GM23338 (cell line): ENCODE measurements at regions not wholly inside any gene's neighbourhood (a gene's known extent, or its start where the extent isn't known, plus 50 kb on each side); places are given as distances from the start of the nearest gene placed in this dataset.
A peak's percentile ranks its signal among the peaks of the same experiment; 100 is the strongest.

Experiments
- ATAC-seq: fragments of 200-7000 bp; cut with Tn5 transposase; 3 replicates; pipeline ENCODE4 v1.9.1; 2020
- DNase-seq: peaks from one replicate; pipeline ENCODE4 v3.0.0-alpha.2; 2015; ENCODE audit warnings: low spot score
- H2AFZ ChIP-seq: fragments of 200-600 bp; sonication (generic); 2 replicates; pipeline ENCODE4 v1.8.0; 2016; ENCODE audit warnings: antibody characterized with exemption, mild to moderate bottlenecking, moderate library complexity
- H3F3A ChIP-seq: fragments of 200-600 bp; sonication (generic); replicated peaks from 2 replicates; pipeline ENCODE4 v1.8.0; 2017; ENCODE audit warnings: antibody characterized with exemption, mixed run types, low read depth
- H3K27ac ChIP-seq: fragments of 200-600 bp; sonication (generic); 2 replicates; pipeline ENCODE4 v1.6.1; 2016; ENCODE audit warnings: low read depth
- H3K27me3 ChIP-seq: fragments of 200-600 bp; sonication (generic); 2 replicates; pipeline ENCODE4 v1.8.0; 2016; ENCODE audit warnings: mild to moderate bottlenecking, mixed run types, moderate library complexity; ENCODE audit not compliant: insufficient read depth
- H3K36me3 ChIP-seq: fragments of 200-600 bp; sonication (generic); 2 replicates; pipeline ENCODE4 v1.8.0; 2016; ENCODE audit warnings: mild to moderate bottlenecking; ENCODE audit not compliant: insufficient read depth
- H3K4me1 ChIP-seq: fragments of 200-600 bp; sonication (generic); 2 replicates; pipeline ENCODE4 v1.8.0; 2016; ENCODE audit warnings: mild to moderate bottlenecking, moderate library complexity; ENCODE audit not compliant: insufficient read depth
- H3K4me2 ChIP-seq: fragments of 200-600 bp; sonication (generic); 2 replicates; pipeline ENCODE4 v1.7.1; 2017; ENCODE audit warnings: mixed run types
- H3K4me3 ChIP-seq: fragments of 200-600 bp; sonication (generic); 2 replicates; pipeline ENCODE4 v1.6.1; 2016; ENCODE audit warnings: mixed run types
- H3K79me2 ChIP-seq: fragments of 200-600 bp; sonication (generic); replicated peaks from 2 replicates; pipeline ENCODE4 v1.8.0; 2017; ENCODE audit warnings: mild to moderate bottlenecking; ENCODE audit not compliant: insufficient read depth
- H3K9me2 ChIP-seq: fragments of 200-600 bp; sonication (generic); 2 replicates; pipeline ENCODE4 v1.8.0; 2017; ENCODE audit not compliant: insufficient read depth
- H4K20me1 ChIP-seq: fragments of 200-600 bp; sonication (generic); replicated peaks from 2 replicates; pipeline ENCODE4 v1.8.0; 2017; ENCODE audit warnings: mild to moderate bottlenecking; ENCODE audit not compliant: insufficient read depth
- H3K27ac Mint-ChIP-seq: 2 replicates; pipeline ENCODE4 v1.8.0; 2020; ENCODE audit warnings: inconsistent platforms, mild to moderate bottlenecking, moderate library complexity, mixed read lengths
- H3K27me3 Mint-ChIP-seq: 3 replicates; pipeline ENCODE4 v1.8.0; 2022; ENCODE audit warnings: low read depth, mild to moderate bottlenecking, moderate library complexity, mixed read lengths, inconsistent platforms; ENCODE audit not compliant: insufficient read depth, poor library complexity
- H3K36me3 Mint-ChIP-seq: 3 replicates; pipeline ENCODE4 v1.8.0; 2021; ENCODE audit warnings: low read depth, mild to moderate bottlenecking, inconsistent platforms, moderate library complexity, mixed read lengths
- H3K4me1 Mint-ChIP-seq: 3 replicates; pipeline ENCODE4 v1.8.0; 2020; ENCODE audit warnings: mild to moderate bottlenecking, inconsistent platforms, mixed read lengths
- H3K4me3 Mint-ChIP-seq: 3 replicates; pipeline ENCODE4 v1.8.0; 2021; ENCODE audit warnings: moderate library complexity, mild to moderate bottlenecking, inconsistent platforms, mixed read lengths
- H3K9me3 Mint-ChIP-seq: 3 replicates; pipeline ENCODE4 v1.8.0; 2020; ENCODE audit warnings: moderate library complexity, mild to moderate bottlenecking, inconsistent platforms, mixed read lengths
- EZH2phosphoT487 ChIP-seq: fragments of 200-600 bp; sonication (generic); IDR thresholded peaks from one replicate; pipeline ENCODE4 v1.8.1; 2018; ENCODE audit warnings: antibody characterized with exemption; ENCODE audit not compliant: unreplicated experiment
- JUNB ChIP-seq: IDR thresholded peaks from one replicate; pipeline ENCODE4 v1.6.1; 2016; ENCODE audit warnings: antibody characterized with exemption; ENCODE audit not compliant: unreplicated experiment
- NANOG ChIP-seq: IDR thresholded peaks from 2 replicates; pipeline ENCODE4 v1.6.1; 2016; ENCODE audit warnings: antibody characterized with exemption, borderline replicate concordance
- POLR2AphosphoS5 ChIP-seq: IDR thresholded peaks from 2 replicates; pipeline ENCODE4 v1.6.1; 2016; ENCODE audit warnings: antibody characterized with exemption, low read depth
- STAT1 ChIP-seq: IDR thresholded peaks from one replicate; pipeline ENCODE4 v1.6.1; 2016; ENCODE audit warnings: antibody characterized with exemption; ENCODE audit not compliant: unreplicated experiment
- ZNF114 ChIP-seq: fragments of 250-450 bp; sonication (Bioruptor Pico); IDR thresholded peaks from 2 replicates; pipeline ENCODE4 v1.5.0; 2020; ENCODE audit warnings: mild to moderate bottlenecking, moderate library complexity
- ZNF331 ChIP-seq: fragments of 250-450 bp; sonication (Bioruptor Pico); IDR thresholded peaks from 2 replicates; pipeline ENCODE4 v1.5.0; 2020; ENCODE audit warnings: low read depth, mild to moderate bottlenecking, moderate library complexity
- ZNF462 ChIP-seq: fragments of 250-450 bp; sonication (Bioruptor Pico); IDR thresholded peaks from 2 replicates; pipeline ENCODE4 v1.5.0; 2020; ENCODE audit warnings: mild to moderate bottlenecking, moderate library complexity
- TF ChIP-seq, protein P1 (sequence below): IDR thresholded peaks from 2 replicates; pipeline ENCODE4 v1.6.1; 2016; ENCODE audit warnings: antibody characterized with exemption

DNA sequence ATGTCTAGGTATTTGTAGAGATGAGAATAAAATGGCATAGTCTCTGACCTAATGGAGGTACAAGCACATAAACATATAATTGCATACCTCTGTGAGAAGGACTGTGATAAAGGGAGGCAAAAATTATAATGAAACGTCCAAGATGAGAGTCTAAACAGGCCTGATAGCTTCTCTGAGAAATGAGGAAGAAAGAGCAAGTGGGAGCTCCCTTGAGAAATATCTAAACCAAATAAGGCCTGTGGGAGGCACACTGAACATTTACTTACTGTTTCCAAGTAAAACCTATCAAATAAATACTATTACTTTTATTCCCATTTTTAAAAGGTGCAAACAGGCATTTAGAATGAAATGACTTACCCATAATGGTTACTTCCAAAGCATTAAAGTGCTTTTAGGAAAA lies 125.6 kb upstream of the PAPPA start:
- DNase-seq (no peak), ATAC-seq (no peak)
- H3K27ac ChIP-seq, result no peak overlapping the region
- H3K9me2 ChIP-seq, result no peaks in the 10 kb centered on the region
- Mint-ChIP-seq H3K4me1 (peaks cover 3% of the 10 kb centered on the region; the same call in 2 of the 3 replicates), H3K27ac (peak overlapping the region; percentile 53; the same call in 1 of the 2 replicates), H3K4me3 (no peak overlapping the region), H3K36me3 (no peaks in the 10 kb centered on the region; the same call in 2 of the 3 replicates), H3K27me3 (no peaks in the 10 kb centered on the region), H3K9me3 (peaks cover 9% of the 10 kb centered on the region; the same call in 2 of the 3 replicates)
- no peaks in the 10 kb centered on the region for H3K36me3 ChIP-seq
- no peaks in the 10 kb centered on the region for H3K4me1 ChIP-seq
- H3K27me3 ChIP-seq, result no peaks in the 10 kb centered on the region
- H3K4me3 ChIP-seq, result no peak overlapping the region
- TF ChIP-seq NANOG, result no peak
- H3F3A ChIP-seq, result no peaks in the 10 kb centered on the region
- no peak overlapping the region for H3K4me2 ChIP-seq
- H4K20me1 ChIP-seq, result no peaks in the 10 kb centered on the region
- H2AFZ ChIP-seq, result no peak overlapping the region
- no peaks in the 10 kb centered on the region for H3K79me2 ChIP-seq

DNA sequence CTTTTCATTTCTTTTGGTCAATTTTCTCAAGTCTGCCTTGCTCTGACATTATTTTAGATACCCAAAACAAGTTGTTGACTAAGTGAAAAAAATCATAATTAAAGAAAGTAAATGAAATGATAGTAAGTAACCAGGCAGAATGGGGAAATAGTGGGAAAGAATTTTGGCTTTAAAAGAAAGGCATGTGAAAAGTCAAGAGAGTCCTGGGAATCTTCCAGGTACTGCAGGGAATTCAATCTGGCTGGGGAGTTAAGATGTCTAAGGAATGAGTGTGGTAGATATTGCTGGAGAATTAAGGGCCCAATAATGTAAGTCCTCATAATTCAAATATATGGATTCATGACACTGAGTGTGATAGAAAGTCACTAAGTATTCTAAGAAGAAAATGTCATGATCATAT lies 123.1 kb upstream of the PAPPA start:
- Histone ChIP-seq H3K4me1 (no peaks in the 10 kb centered on the region), H3K9me2 (no peaks in the 10 kb centered on the region), H3K27ac (no peak overlapping the region), H4K20me1 (no peaks in the 10 kb centered on the region), H3K27me3 (no peaks in the 10 kb centered on the region), H3K79me2 (no peaks in the 10 kb centered on the region), H2AFZ (no peak overlapping the region), H3F3A (no peaks in the 10 kb centered on the region), H3K36me3 (no peaks in the 10 kb centered on the region), H3K4me2 (no peak overlapping the region), H3K4me3 (no peak overlapping the region)
- TF ChIP-seq STAT1 (no peak), NANOG (no peak)
- H3K4me1 Mint-ChIP-seq, result peaks cover 3% of the 10 kb centered on the region; the same call in 2 of the 3 replicates
- ATAC-seq, result no peak
- no peak overlapping the region for H3K4me3 Mint-ChIP-seq
- peaks cover 9% of the 10 kb centered on the region; the same call in 2 of the 3 replicates for H3K9me3 Mint-ChIP-seq
- H3K27me3 Mint-ChIP-seq, result no peaks in the 10 kb centered on the region
- H3K36me3 Mint-ChIP-seq, result no peaks in the 10 kb centered on the region; the same call in 2 of the 3 replicates
- no peak for DNase-seq
- H3K27ac Mint-ChIP-seq, result no peak overlapping the region

DNA sequence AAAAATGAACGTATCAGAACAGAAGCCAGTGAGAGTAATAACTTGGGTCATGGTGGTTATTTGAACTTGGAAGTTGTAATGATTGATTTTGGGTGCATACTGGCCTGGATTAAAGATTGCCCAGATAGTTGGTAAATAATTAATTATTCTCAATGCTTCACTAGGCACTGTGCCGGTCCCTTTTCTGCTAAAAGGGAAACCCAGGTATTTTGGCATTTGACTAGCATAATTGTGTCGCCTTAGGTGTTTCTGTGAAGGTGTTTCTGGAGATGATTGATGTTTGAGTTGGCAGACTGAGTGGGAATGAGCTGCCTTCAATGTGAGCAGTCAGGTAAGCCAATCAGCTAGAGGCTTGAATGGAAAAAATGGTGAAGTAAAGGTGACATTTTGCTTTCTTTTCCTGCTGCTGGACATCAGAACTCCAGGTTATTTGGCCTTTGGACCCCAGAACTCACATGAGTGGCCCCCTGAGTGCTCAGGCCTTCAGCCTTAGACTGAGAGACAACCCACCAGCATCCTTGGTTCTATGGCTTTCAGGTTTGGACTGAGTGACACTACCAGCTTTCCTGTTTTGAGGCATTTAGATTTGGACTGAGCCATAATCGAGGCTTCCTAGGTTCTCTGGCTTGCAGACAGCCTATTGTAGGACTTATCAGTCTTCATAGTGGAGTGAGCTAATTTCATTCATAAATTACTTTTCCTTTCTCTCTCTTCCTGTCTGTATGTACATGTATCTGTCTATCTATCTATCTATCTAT lies 120.7 kb upstream of the PAPPA start:
- Histone ChIP-seq H3K36me3 (no peaks in the 10 kb centered on the region), H3K9me2 (no peaks in the 10 kb centered on the region), H2AFZ (peak overlapping the region; percentile 12; the same call in 1 of the 2 replicates), H3K4me3 (no peak overlapping the region), H3K79me2 (no peaks in the 10 kb centered on the region), H3K4me1 (no peaks in the 10 kb centered on the region), H3K4me2 (no peak overlapping the region), H4K20me1 (no peaks in the 10 kb centered on the region), H3F3A (no peaks in the 10 kb centered on the region), H3K27me3 (no peaks in the 10 kb centered on the region), H3K27ac (no peak overlapping the region)
- no peaks in the 10 kb centered on the region for H3K27me3 Mint-ChIP-seq
- H3K27ac Mint-ChIP-seq, result no peak overlapping the region
- H3K9me3 Mint-ChIP-seq, result peaks cover 9% of the 10 kb centered on the region; the same call in 2 of the 3 replicates
- no peaks in the 10 kb centered on the region for H3K4me1 Mint-ChIP-seq
- DNase-seq, result no peak
- H3K4me3 Mint-ChIP-seq, result no peak overlapping the region
- no peaks in the 10 kb centered on the region; the same call in 2 of the 3 replicates for H3K36me3 Mint-ChIP-seq
- ATAC-seq, result no peak
- TF ChIP-seq ZNF331 (CRISPR knock-in tag), result no peak
- no peak for TF ChIP-seq EZH2phosphoT487
- no peak for TF ChIP-seq STAT1
- TF ChIP-seq JUNB, result no peak
- no peak for TF ChIP-seq ZNF114
- TF ChIP-seq, protein P1, sequence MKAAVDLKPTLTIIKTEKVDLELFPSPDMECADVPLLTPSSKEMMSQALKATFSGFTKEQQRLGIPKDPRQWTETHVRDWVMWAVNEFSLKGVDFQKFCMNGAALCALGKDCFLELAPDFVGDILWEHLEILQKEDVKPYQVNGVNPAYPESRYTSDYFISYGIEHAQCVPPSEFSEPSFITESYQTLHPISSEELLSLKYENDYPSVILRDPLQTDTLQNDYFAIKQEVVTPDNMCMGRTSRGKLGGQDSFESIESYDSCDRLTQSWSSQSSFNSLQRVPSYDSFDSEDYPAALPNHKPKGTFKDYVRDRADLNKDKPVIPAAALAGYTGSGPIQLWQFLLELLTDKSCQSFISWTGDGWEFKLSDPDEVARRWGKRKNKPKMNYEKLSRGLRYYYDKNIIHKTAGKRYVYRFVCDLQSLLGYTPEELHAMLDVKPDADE, result no peak
- TF ChIP-seq NANOG, result no peak
- TF ChIP-seq POLR2AphosphoS5, result no peak
- TF ChIP-seq ZNF462 (CRISPR knock-in tag), result no peak
